ENCODE measurements at regions not wholly inside any gene's neighbourhood (a gene's known extent, or its start where the extent isn't known, plus 50 kb on each side); places are given as distances from the start of the nearest gene placed in this dataset.

DNA sequence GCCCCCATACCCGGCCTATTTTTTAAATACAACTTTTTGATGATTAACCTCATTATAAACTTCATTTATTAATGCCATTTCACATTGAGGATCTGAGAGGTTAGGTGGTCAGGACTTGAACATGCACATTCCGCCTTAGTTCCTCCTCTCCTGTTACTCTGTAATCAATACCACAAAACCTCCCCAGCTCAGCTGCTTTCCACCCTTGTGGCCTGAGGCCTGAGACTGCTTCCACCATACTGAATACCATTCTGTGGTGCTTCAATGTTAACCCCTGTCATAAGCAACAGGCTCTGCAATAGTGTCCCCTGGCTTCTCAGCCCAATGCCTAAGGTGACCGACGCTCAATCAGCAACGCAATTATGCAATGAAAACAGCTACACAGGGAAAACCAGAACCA is 405.4 kb downstream of the ETS1 start:
- TF ChIP-seq, protein P1, sequence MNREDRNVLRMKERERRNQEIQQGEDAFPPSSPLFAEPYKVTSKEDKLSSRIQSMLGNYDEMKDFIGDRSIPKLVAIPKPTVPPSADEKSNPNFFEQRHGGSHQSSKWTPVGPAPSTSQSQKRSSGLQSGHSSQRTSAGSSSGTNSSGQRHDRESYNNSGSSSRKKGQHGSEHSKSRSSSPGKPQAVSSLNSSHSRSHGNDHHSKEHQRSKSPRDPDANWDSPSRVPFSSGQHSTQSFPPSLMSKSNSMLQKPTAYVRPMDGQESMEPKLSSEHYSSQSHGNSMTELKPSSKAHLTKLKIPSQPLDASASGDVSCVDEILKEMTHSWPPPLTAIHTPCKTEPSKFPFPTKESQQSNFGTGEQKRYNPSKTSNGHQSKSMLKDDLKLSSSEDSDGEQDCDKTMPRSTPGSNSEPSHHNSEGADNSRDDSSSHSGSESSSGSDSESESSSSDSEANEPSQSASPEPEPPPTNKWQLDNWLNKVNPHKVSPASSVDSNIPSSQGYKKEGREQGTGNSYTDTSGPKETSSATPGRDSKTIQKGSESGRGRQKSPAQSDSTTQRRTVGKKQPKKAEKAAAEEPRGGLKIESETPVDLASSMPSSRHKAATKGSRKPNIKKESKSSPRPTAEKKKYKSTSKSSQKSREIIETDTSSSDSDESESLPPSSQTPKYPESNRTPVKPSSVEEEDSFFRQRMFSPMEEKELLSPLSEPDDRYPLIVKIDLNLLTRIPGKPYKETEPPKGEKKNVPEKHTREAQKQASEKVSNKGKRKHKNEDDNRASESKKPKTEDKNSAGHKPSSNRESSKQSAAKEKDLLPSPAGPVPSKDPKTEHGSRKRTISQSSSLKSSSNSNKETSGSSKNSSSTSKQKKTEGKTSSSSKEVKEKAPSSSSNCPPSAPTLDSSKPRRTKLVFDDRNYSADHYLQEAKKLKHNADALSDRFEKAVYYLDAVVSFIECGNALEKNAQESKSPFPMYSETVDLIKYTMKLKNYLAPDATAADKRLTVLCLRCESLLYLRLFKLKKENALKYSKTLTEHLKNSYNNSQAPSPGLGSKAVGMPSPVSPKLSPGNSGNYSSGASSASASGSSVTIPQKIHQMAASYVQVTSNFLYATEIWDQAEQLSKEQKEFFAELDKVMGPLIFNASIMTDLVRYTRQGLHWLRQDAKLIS (CRISPR knock-in tag; IDR thresholded peaks at IDR 0.05; ENCODE audit: borderline replicate concordance) = no peak
- TF ChIP-seq, protein P2, sequence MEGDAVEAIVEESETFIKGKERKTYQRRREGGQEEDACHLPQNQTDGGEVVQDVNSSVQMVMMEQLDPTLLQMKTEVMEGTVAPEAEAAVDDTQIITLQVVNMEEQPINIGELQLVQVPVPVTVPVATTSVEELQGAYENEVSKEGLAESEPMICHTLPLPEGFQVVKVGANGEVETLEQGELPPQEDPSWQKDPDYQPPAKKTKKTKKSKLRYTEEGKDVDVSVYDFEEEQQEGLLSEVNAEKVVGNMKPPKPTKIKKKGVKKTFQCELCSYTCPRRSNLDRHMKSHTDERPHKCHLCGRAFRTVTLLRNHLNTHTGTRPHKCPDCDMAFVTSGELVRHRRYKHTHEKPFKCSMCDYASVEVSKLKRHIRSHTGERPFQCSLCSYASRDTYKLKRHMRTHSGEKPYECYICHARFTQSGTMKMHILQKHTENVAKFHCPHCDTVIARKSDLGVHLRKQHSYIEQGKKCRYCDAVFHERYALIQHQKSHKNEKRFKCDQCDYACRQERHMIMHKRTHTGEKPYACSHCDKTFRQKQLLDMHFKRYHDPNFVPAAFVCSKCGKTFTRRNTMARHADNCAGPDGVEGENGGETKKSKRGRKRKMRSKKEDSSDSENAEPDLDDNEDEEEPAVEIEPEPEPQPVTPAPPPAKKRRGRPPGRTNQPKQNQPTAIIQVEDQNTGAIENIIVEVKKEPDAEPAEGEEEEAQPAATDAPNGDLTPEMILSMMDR (IDR thresholded peaks at IDR 0.05) = no peak
- TF ChIP-seq, protein P3, sequence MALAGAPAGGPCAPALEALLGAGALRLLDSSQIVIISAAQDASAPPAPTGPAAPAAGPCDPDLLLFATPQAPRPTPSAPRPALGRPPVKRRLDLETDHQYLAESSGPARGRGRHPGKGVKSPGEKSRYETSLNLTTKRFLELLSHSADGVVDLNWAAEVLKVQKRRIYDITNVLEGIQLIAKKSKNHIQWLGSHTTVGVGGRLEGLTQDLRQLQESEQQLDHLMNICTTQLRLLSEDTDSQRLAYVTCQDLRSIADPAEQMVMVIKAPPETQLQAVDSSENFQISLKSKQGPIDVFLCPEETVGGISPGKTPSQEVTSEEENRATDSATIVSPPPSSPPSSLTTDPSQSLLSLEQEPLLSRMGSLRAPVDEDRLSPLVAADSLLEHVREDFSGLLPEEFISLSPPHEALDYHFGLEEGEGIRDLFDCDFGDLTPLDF (CRISPR knock-in tag; IDR thresholded peaks at IDR 0.05) = no peak
- TF ChIP-seq ZNF396 (CRISPR knock-in tag; IDR thresholded peaks at IDR 0.05; ENCODE audit: borderline replicate concordance) (no peak), NR3C1 (CRISPR knock-in tag; conservative IDR thresholded peaks at IDR 0.05; ENCODE audit: low read depth) (no peak), SOX15 (CRISPR knock-in tag; IDR thresholded peaks at IDR 0.05) (no peak), HMGA2 (CRISPR knock-in tag; IDR thresholded peaks at IDR 0.05) (no peak), ZNF671 (CRISPR knock-in tag; IDR thresholded peaks at IDR 0.05) (no peak), GTF2I (CRISPR knock-in tag; conservative IDR thresholded peaks at IDR 0.05) (no peak), FOXJ3 (CRISPR knock-in tag; IDR thresholded peaks at IDR 0.05; ENCODE audit: borderline replicate concordance) (no peak), JAZF1 (CRISPR knock-in tag; IDR thresholded peaks at IDR 0.05) (no peak), EMX1 (CRISPR knock-in tag; IDR thresholded peaks at IDR 0.05) (no peak), TEAD4 (CRISPR knock-in tag; IDR thresholded peaks at IDR 0.05) (no peak), MXD4 (CRISPR knock-in tag; IDR thresholded peaks at IDR 0.05; ENCODE audit: borderline replicate concordance) (no peak), FOXP1 (CRISPR knock-in tag; IDR thresholded peaks at IDR 0.05; ENCODE audit: borderline replicate concordance) (no peak)
- TF ChIP-seq, protein P4, sequence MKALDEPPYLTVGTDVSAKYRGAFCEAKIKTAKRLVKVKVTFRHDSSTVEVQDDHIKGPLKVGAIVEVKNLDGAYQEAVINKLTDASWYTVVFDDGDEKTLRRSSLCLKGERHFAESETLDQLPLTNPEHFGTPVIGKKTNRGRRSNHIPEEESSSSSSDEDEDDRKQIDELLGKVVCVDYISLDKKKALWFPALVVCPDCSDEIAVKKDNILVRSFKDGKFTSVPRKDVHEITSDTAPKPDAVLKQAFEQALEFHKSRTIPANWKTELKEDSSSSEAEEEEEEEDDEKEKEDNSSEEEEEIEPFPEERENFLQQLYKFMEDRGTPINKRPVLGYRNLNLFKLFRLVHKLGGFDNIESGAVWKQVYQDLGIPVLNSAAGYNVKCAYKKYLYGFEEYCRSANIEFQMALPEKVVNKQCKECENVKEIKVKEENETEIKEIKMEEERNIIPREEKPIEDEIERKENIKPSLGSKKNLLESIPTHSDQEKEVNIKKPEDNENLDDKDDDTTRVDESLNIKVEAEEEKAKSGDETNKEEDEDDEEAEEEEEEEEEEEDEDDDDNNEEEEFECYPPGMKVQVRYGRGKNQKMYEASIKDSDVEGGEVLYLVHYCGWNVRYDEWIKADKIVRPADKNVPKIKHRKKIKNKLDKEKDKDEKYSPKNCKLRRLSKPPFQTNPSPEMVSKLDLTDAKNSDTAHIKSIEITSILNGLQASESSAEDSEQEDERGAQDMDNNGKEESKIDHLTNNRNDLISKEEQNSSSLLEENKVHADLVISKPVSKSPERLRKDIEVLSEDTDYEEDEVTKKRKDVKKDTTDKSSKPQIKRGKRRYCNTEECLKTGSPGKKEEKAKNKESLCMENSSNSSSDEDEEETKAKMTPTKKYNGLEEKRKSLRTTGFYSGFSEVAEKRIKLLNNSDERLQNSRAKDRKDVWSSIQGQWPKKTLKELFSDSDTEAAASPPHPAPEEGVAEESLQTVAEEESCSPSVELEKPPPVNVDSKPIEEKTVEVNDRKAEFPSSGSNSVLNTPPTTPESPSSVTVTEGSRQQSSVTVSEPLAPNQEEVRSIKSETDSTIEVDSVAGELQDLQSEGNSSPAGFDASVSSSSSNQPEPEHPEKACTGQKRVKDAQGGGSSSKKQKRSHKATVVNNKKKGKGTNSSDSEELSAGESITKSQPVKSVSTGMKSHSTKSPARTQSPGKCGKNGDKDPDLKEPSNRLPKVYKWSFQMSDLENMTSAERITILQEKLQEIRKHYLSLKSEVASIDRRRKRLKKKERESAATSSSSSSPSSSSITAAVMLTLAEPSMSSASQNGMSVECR (CRISPR knock-in tag; IDR thresholded peaks at IDR 0.05; ENCODE audit: borderline replicate concordance) = no peak
- TF ChIP-seq, protein P5, sequence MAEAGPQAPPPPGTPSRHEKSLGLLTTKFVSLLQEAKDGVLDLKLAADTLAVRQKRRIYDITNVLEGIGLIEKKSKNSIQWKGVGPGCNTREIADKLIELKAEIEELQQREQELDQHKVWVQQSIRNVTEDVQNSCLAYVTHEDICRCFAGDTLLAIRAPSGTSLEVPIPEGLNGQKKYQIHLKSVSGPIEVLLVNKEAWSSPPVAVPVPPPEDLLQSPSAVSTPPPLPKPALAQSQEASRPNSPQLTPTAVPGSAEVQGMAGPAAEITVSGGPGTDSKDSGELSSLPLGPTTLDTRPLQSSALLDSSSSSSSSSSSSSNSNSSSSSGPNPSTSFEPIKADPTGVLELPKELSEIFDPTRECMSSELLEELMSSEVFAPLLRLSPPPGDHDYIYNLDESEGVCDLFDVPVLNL (CRISPR knock-in tag; IDR thresholded peaks at IDR 0.05; ENCODE audit: borderline replicate concordance, low read depth) = no peak
- TF ChIP-seq, protein P6, sequence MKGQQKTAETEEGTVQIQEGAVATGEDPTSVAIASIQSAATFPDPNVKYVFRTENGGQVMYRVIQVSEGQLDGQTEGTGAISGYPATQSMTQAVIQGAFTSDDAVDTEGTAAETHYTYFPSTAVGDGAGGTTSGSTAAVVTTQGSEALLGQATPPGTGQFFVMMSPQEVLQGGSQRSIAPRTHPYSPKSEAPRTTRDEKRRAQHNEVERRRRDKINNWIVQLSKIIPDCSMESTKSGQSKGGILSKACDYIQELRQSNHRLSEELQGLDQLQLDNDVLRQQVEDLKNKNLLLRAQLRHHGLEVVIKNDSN (CRISPR knock-in tag; IDR thresholded peaks at IDR 0.05) = no peak
- TF ChIP-seq, protein P7, sequence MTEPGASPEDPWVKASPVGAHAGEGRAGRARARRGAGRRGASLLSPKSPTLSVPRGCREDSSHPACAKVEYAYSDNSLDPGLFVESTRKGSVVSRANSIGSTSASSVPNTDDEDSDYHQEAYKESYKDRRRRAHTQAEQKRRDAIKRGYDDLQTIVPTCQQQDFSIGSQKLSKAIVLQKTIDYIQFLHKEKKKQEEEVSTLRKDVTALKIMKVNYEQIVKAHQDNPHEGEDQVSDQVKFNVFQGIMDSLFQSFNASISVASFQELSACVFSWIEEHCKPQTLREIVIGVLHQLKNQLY (CRISPR knock-in tag; IDR thresholded peaks at IDR 0.05) = no peak
- TF ChIP-seq, protein P8, sequence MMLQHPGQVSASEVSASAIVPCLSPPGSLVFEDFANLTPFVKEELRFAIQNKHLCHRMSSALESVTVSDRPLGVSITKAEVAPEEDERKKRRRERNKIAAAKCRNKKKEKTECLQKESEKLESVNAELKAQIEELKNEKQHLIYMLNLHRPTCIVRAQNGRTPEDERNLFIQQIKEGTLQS (CRISPR knock-in tag; conservative IDR thresholded peaks at IDR 0.05) = no peak
- ATAC-seq = no peak
- CTCF ChIA-PET = interaction anchor here (2.0 kb wide), 1 partner anchor 25 kb away, joined by 8 read pairs; no protein-coding TSS in a partner anchor

More for the DNA sequence above, 405.4 kb downstream of the ETS1 start:
- peaks cover 15% of the 10 kb centered on the region for H3K36me3 Mint-ChIP-seq
- no peaks in the 10 kb centered on the region for H3K4me1 Mint-ChIP-seq
- H3K27ac Mint-ChIP-seq = no peak overlapping the region
- H3K27me3 Mint-ChIP-seq (ENCODE audit: low read depth) = no peaks in the 10 kb centered on the region
- no peak for DNase-seq (ENCODE audit: low spot score)
- H3K9me3 Mint-ChIP-seq = peaks cover 29% of the 10 kb centered on the region
- H3K4me3 Mint-ChIP-seq = no peak overlapping the region
- POLR2A ChIA-PET = no interaction called here

All from WTC11 (cell line).